SK-N-MC (cell line): ENCODE measurements at regions not wholly inside any gene's neighbourhood (a gene's known extent, or its start where the extent isn't known, plus 50 kb on each side); places are given as distances from the start of the nearest gene placed in this dataset.

ENCODE experiments used
- EZH2 ChIP-seq: fragments of 200-600 bp; sonication (generic); IDR thresholded peaks from one replicate; pipeline ENCODE4 v1.6.1; 2017; ENCODE audit warnings: antibody characterized with exemption
- FOXP2 ChIP-seq: optimal IDR thresholded peaks from 2 replicates; pipeline ENCODE3; 2011; ENCODE audit warnings: mild to moderate bottlenecking, moderate library complexity; ENCODE audit not compliant: insufficient read depth; ENCODE audit errors: extremely low read length, control extremely low read depth
- POLR2AphosphoS5 ChIP-seq: IDR thresholded peaks from 2 replicates; pipeline ENCODE4 v1.6.1; 2012; ENCODE audit warnings: mild to moderate bottlenecking, low read depth, low read length, borderline replicate concordance

DNA sequence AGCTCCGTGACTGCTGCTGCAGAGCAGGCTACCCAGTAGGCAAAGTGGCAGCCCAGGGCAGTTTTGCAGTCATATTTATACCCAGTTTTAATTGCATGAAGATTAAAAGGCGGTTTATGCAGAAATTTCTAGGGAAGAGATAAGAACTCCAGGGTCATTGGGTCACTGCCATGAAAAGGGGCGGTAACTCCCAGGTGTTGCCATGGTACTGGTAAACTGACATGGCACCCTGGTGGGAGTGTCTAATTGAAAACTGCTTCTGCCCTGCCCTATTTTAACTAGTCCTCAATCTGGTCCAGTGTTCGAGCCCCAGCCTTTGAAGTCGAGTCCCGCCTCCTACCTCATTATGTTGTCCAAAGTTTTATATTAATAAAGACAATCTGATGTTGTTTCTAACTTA, 75.0 kb upstream of the FUCA2 start:
- no peak for TF ChIP-seq POLR2AphosphoS5
- TF ChIP-seq EZH2: no peak
- TF ChIP-seq FOXP2: no peak
